ENCODE measurements at regions not wholly inside any gene's neighbourhood (a gene's known extent, or its start where the extent isn't known, plus 50 kb on each side); places are given as distances from the start of the nearest gene placed in this dataset.

GRCh38 chr21:15282665-15283064, 217.9 kb upstream of the NRIP1 start:
- TF ChIP-seq POLR2A (IDR thresholded peaks at IDR 0.05; ENCODE audit: low read length) (no peak), GATA1 (IDR thresholded peaks at IDR 0.05; ENCODE audit: low read depth, low read length) (no peak)

Measured in erythroblast (primary cell).